Neural progenitor cell (in vitro differentiated cells): ENCODE measurements at regions not wholly inside any gene's neighbourhood (a gene's known extent, or its start where the extent isn't known, plus 50 kb on each side); places are given as distances from the start of the nearest gene placed in this dataset.
"Not testable (repeated sequence)": the region's sequence is repeated elsewhere in the genome, so short reads cannot be mapped to it uniquely, and the experiment has no call there.

ENCODE experiments used
- CTCF ChIP-seq: fragments of 200-600 bp; sonication (generic); IDR thresholded peaks from 2 replicates; pipeline ENCODE4 v1.5.1; 2017; ENCODE audit warnings: antibody characterized with exemption, mild to moderate bottlenecking
- EZH2 ChIP-seq: fragments of 200-600 bp; sonication (generic); IDR thresholded peaks from 2 replicates; pipeline ENCODE4 v1.6.1; 2017; ENCODE audit warnings: antibody characterized with exemption, mild to moderate bottlenecking, moderate library complexity

- TF ChIP-seq CTCF, EZH2: not testable (repeated sequence)
Measured at GRCh38 chr2:58691041-58691440, 449.9 kb upstream of the FANCL start.
